GM12878 (cell line): ENCODE measurements at regions not wholly inside any gene's neighbourhood (a gene's known extent, or its start where the extent isn't known, plus 50 kb on each side); places are given as distances from the start of the nearest gene placed in this dataset.

Source experiments
- ATAC-seq: fragments of 200-7000 bp; cut with Tn5 transposase; 3 replicates; pipeline ENCODE4 v1.9.1; 2020; ENCODE audit warnings: mild to moderate bottlenecking, moderate library complexity
- BruUV-seq: library from RNA; stranded (reverse); fragments of 400-500 nt; replicated peaks from 2 replicates; lab custom pipeline; 2021; lab: Mats Ljungman, UMichigan
- CTCF ChIA-PET: fragments of 300-600 bp; sonication (Branson Sonifier 250); formaldehyde crosslinking; extraction: SDS; loops from one replicate; lab custom pipeline; 2021; ENCODE audit warnings: inconsistent platforms; lab: Yijun Ruan, JAX
- POLR2A ChIA-PET: fragments of 350-600 bp; formaldehyde crosslinking; extraction: SDS; loops from one replicate; lab custom pipeline; 2021; ENCODE audit warnings: inconsistent platforms; lab: Charles Lee
- RAD21 ChIA-PET: fragments of 300-600 bp; sonication (Branson Sonifier 250); formaldehyde crosslinking; loops from one replicate; lab custom pipeline; 2023; ENCODE audit warnings: antibody characterized with exemption; ENCODE audit not compliant: unreplicated experiment; lab: Charles Lee
- SMC1A ChIA-PET: fragments of 300-600 bp; sonication (Branson Sonifier 250); formaldehyde crosslinking; loops from one replicate; lab custom pipeline; 2023; ENCODE audit not compliant: unreplicated experiment, uncharacterized antibody; lab: Charles Lee
- DNase-seq: peaks from one replicate; pipeline ENCODE4 v3.0.0-alpha.2; 2011; ENCODE audit warnings: low read depth, low spot score
- FAIRE-seq: peaks from 3 replicates; lab custom pipeline; 2011; peaks lifted over from hg19 to GRCh38; lab: Jason Lieb, UNC
- H2AFZ ChIP-seq: 2 replicates; pipeline ENCODE4 v1.6.0; 2011; ENCODE audit warnings: low read depth, low read length, control low read depth; ENCODE audit not compliant: control insufficient read depth
- H3K27ac ChIP-seq: 2 replicates; pipeline ENCODE4 v1.5.1; 2011; ENCODE audit warnings: control low read depth; ENCODE audit not compliant: control insufficient read depth, insufficient read depth
- H3K27me3 ChIP-seq, 2 experiments: replicated peaks in 1 of 2; 2 replicates each; pipeline versions ENCODE4 v1.6.0 to v1.6.1; 2011; ENCODE audit warnings: low read length in 1 of 2; ENCODE audit not compliant: control insufficient read depth in 2 of 2, insufficient read depth in 2 of 2
- H3K36me3 ChIP-seq, 2 experiments: 2 replicates each; pipeline ENCODE4 v1.5.1; 2011; ENCODE audit warnings: low read length in 1 of 2; ENCODE audit not compliant: control insufficient read depth in 2 of 2, insufficient read depth in 2 of 2
- H3K4me1 ChIP-seq: 2 replicates; pipeline ENCODE4 v1.6.1; 2011; ENCODE audit warnings: mild to moderate bottlenecking, low read length, moderate library complexity, mixed read lengths; ENCODE audit not compliant: control insufficient read depth, insufficient read depth
- H3K4me2 ChIP-seq: 2 replicates; pipeline ENCODE4 v1.6.0; 2011; ENCODE audit warnings: control low read depth; ENCODE audit not compliant: control insufficient read depth, insufficient read depth
- H3K4me3 ChIP-seq: fragments of 200-600 bp; sonication (generic); 2 replicates; pipeline ENCODE4 v1.5.1; 2016
- H3K79me2 ChIP-seq: 2 replicates; pipeline ENCODE4 v1.6.0; 2011; ENCODE audit warnings: low read length; ENCODE audit not compliant: control insufficient read depth, insufficient read depth
- H3K9ac ChIP-seq: 2 replicates; pipeline ENCODE4 v1.8.0; 2011; ENCODE audit warnings: low read length, control low read depth, mixed read lengths; ENCODE audit not compliant: control insufficient read depth, insufficient read depth
- H3K9me3 ChIP-seq: replicated peaks from 3 replicates; pipeline ENCODE4 v1.5.1; 2011; ENCODE audit warnings: mild to moderate bottlenecking, low read length; ENCODE audit not compliant: control insufficient read depth, insufficient read depth
- H4K20me1 ChIP-seq: 2 replicates; pipeline ENCODE4 v1.6.0; 2011; ENCODE audit not compliant: control insufficient read depth, insufficient read depth
- BCL3 ChIP-seq: IDR thresholded peaks from 2 replicates; pipeline ENCODE4 v1.6.1; 2011; ENCODE audit warnings: borderline replicate concordance, low read depth, mild to moderate bottlenecking, moderate library complexity, low read length; ENCODE audit not compliant: insufficient read depth, poor library complexity, severe bottlenecking
- HDGF ChIP-seq: fragments of 450-650 bp; IDR thresholded peaks from 2 replicates; pipeline ENCODE4 v1.6.1; 2016; ENCODE audit warnings: antibody characterized with exemption
- IRF5 ChIP-seq: fragments of 450-650 bp; IDR thresholded peaks from 2 replicates; pipeline ENCODE4 v1.6.1; 2017; ENCODE audit warnings: borderline replicate concordance
- NFYA ChIP-seq: IDR thresholded peaks from 2 replicates; pipeline ENCODE4 v1.6.1; 2011; ENCODE audit warnings: low read depth, mild to moderate bottlenecking, low read length, improper control_type of control experiment, borderline replicate concordance
- NKRF ChIP-seq: fragments of 450-650 bp; conservative IDR thresholded peaks from 2 replicates; pipeline ENCODE4 v1.6.1; 2017; ENCODE audit warnings: mild to moderate bottlenecking, moderate library complexity
- NRF1 ChIP-seq: conservative IDR thresholded peaks from 2 replicates; pipeline ENCODE4 v1.6.1; 2011; ENCODE audit warnings: mild to moderate bottlenecking, low read depth, low read length, improper control_type of control experiment
- PAX5 ChIP-seq: IDR thresholded peaks from 2 replicates; pipeline ENCODE4 v1.6.1; 2011; ENCODE audit warnings: low read depth, low read length, borderline replicate concordance
- POU2F2 ChIP-seq: IDR thresholded peaks from 3 replicates; pipeline ENCODE4 v1.6.1; 2011; ENCODE audit warnings: low read depth, mild to moderate bottlenecking, low read length, borderline replicate concordance
- SUZ12 ChIP-seq: fragments of 200-600 bp; sonication (generic); IDR thresholded peaks from one replicate; pipeline ENCODE4 v1.6.1; 2018; ENCODE audit warnings: antibody characterized with exemption, mild to moderate bottlenecking; ENCODE audit not compliant: unreplicated experiment
- TBL1XR1 ChIP-seq: IDR thresholded peaks from 2 replicates; pipeline ENCODE4 v1.6.1; 2012; ENCODE audit warnings: low read depth, low read length, improper control_type of control experiment
- YBX1 ChIP-seq: fragments of 450-650 bp; IDR thresholded peaks from 2 replicates; pipeline ENCODE4 v1.6.1; 2016; ENCODE audit warnings: antibody characterized with exemption
- WGBS: methylation state at CpG from one replicate; pipeline ENCODE4 v1.1.6; 2016; ENCODE audit warnings: low lambda C conversion rate; ENCODE audit not compliant: insufficient replicate concordance, insufficient coverage; ENCODE audit errors: missing lambda C conversion rate; 5-methylcytosine and 5-hydroxymethylcytosine counted together
- in situ Hi-C: fragments of 300-500 bp; cut with MboI; formaldehyde crosslinking; loops from 9 replicates; pipeline ENCODE4 v1.14.3; 2018; ENCODE audit warnings: mixed read lengths
- intact Hi-C: fragments of 100-400 bp; cut with micrococcal nuclease; formaldehyde crosslinking; loops from one replicate; pipeline ENCODE4 v1.14.2; 2022; ENCODE audit not compliant: unreplicated experiment

GRCh38 chr10:78124167-78124566, 90.5 kb downstream of the RPS24 start:
- Histone ChIP-seq H3K9me3 (no peaks in the 10 kb centered on the region; the same call in 2 of the 3 replicates), H3K27ac (no peak overlapping the region), H3K4me2 (no peak overlapping the region), H3K27me3 (no peaks in the 10 kb centered on the region)
- FAIRE-seq (no peak), ATAC-seq (no peak)
- CTCF ChIA-PET: no interaction called here
- TF ChIP-seq NRF1 (no peak), TBL1XR1 (no peak), HDGF (no peak), NFYA (no peak), IRF5 (no peak), NKRF (no peak), BCL3 (no peak), POU2F2 (no peak), PAX5 (no peak), YBX1 (no peak), SUZ12 (no peak)
- TF ChIP-seq, all 136 proteins: peak for 0
- ChIA-PET RAD21 (no interaction called here), POLR2A (interaction anchor here (0.6 kb wide), 1 partner anchor 186 kb away, joined by 7 read pairs; no protein-coding TSS in a partner anchor), SMC1A (no interaction called here)
- no TSS peak for BruUV-seq
- no peak for DNase-seq
- in situ Hi-C loops (no loop called here), intact Hi-C loops (no loop called here)
- Histone ChIP-seq H3K9ac (no peak overlapping the region), H3K4me3 (no peak overlapping the region), H3K4me1 (no peaks in the 10 kb centered on the region), H3K36me3 (no peaks in the 10 kb centered on the region), H3K79me2 (no peaks in the 10 kb centered on the region), H4K20me1 (no peaks in the 10 kb centered on the region), H2AFZ (no peak overlapping the region)
- WGBS: 0% methylated on average over 1 of the region's 1 CpG
